ENCODE measurements at regions not wholly inside any gene's neighbourhood (a gene's known extent, or its start where the extent isn't known, plus 50 kb on each side); places are given as distances from the start of the nearest gene placed in this dataset.

GRCh38 chr16:85545227-85545818 lies 67.8 kb upstream of the GSE1 start:
- TF ChIP-seq, protein P1, sequence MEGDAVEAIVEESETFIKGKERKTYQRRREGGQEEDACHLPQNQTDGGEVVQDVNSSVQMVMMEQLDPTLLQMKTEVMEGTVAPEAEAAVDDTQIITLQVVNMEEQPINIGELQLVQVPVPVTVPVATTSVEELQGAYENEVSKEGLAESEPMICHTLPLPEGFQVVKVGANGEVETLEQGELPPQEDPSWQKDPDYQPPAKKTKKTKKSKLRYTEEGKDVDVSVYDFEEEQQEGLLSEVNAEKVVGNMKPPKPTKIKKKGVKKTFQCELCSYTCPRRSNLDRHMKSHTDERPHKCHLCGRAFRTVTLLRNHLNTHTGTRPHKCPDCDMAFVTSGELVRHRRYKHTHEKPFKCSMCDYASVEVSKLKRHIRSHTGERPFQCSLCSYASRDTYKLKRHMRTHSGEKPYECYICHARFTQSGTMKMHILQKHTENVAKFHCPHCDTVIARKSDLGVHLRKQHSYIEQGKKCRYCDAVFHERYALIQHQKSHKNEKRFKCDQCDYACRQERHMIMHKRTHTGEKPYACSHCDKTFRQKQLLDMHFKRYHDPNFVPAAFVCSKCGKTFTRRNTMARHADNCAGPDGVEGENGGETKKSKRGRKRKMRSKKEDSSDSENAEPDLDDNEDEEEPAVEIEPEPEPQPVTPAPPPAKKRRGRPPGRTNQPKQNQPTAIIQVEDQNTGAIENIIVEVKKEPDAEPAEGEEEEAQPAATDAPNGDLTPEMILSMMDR (IDR thresholded peaks at IDR 0.05) = no peak
- no peak for TF ChIP-seq EP300 (IDR thresholded peaks at IDR 0.05; ENCODE audit: low read depth)
